IMR-90 (cell line): ENCODE measurements at regions not wholly inside any gene's neighbourhood (a gene's known extent, or its start where the extent isn't known, plus 50 kb on each side); places are given as distances from the start of the nearest gene placed in this dataset.

Source experiments
- ATAC-seq: fragments of 200-7000 bp; cut with Tn5 transposase; 2 replicates; pipeline ENCODE4 v1.9.1; 2020; ENCODE audit warnings: low read depth, mild to moderate bottlenecking, moderate library complexity
- BruUV-seq: library from RNA; stranded (reverse); fragments of 400-500 nt; replicated peaks from 2 replicates; lab custom pipeline; 2021; lab: Mats Ljungman, UMichigan
- CTCF ChIA-PET: fragments of 300-600 bp; formaldehyde crosslinking; extraction: SDS; loops from one replicate; lab custom pipeline; 2021; ENCODE audit warnings: antibody characterized with exemption; lab: Yijun Ruan, JAX
- POLR2A ChIA-PET: fragments of 300-600 bp; sonication (Branson Sonifier 250); formaldehyde crosslinking; loops from one replicate; lab custom pipeline; 2022; ENCODE audit warnings: antibody characterized with exemption; ENCODE audit not compliant: unreplicated experiment; lab: Charles Lee
- DNase-seq: peaks from one replicate; pipeline ENCODE4 v3.0.0; 2013
- H2AFZ ChIP-seq: replicated peaks from 2 replicates; pipeline ENCODE3; 2013; ENCODE audit warnings: low read length, mild to moderate bottlenecking; ENCODE audit not compliant: poor library complexity
- H2AK5ac ChIP-seq: 2 replicates; pipeline ENCODE4 v1.6.1; 2013; ENCODE audit warnings: low read depth, low read length, inconsistent platforms
- H2AK9ac ChIP-seq: replicated peaks from 2 replicates; pipeline ENCODE3; 2013; ENCODE audit warnings: mild to moderate bottlenecking, low read depth, low read length, moderate library complexity; ENCODE audit not compliant: poor library complexity
- H2BK120ac ChIP-seq: 2 replicates; pipeline ENCODE4 v1.6.1; 2013; ENCODE audit warnings: low read depth, low read length, inconsistent platforms
- H2BK15ac ChIP-seq: 3 replicates; pipeline ENCODE4 v1.6.1; 2013; ENCODE audit warnings: low read depth, low read length, inconsistent platforms
- H2BK20ac ChIP-seq: 2 replicates; pipeline ENCODE4 v1.6.1; 2013; ENCODE audit warnings: low read depth, mild to moderate bottlenecking, inconsistent platforms, low read length, moderate library complexity
- H2BK5ac ChIP-seq: 2 replicates; pipeline ENCODE4 v1.6.1; 2013; ENCODE audit warnings: mild to moderate bottlenecking, low read depth, low read length, inconsistent platforms; ENCODE audit not compliant: poor library complexity, severe bottlenecking
- H3K14ac ChIP-seq: replicated peaks from 2 replicates; pipeline ENCODE4 v1.6.1; 2013; ENCODE audit warnings: low read depth, low read length, inconsistent platforms
- H3K18ac ChIP-seq: 2 replicates; pipeline ENCODE4 v1.6.1; 2013; ENCODE audit warnings: low read depth, low read length, control low read depth
- H3K23ac ChIP-seq: 2 replicates; pipeline ENCODE4 v1.6.1; 2013; ENCODE audit warnings: low read depth, low read length, inconsistent platforms
- H3K27ac ChIP-seq: 2 replicates; pipeline ENCODE4 v1.5.1; 2013; ENCODE audit warnings: mild to moderate bottlenecking, control low read depth, low read length; ENCODE audit not compliant: insufficient read depth
- H3K27me3 ChIP-seq: 2 replicates; pipeline ENCODE4 v1.6.1; 2013; ENCODE audit warnings: low read length; ENCODE audit not compliant: control insufficient read depth, insufficient read depth
- H3K36me3 ChIP-seq: 2 replicates; pipeline ENCODE4 v1.6.1; 2013; ENCODE audit warnings: low read length, mixed read lengths; ENCODE audit not compliant: control insufficient read depth, insufficient read depth
- H3K4ac ChIP-seq: 2 replicates; pipeline ENCODE4 v1.6.1; 2013; ENCODE audit warnings: low read depth, low read length, inconsistent platforms
- H3K4me1 ChIP-seq: 2 replicates; pipeline ENCODE4 v1.6.1; 2013; ENCODE audit warnings: low read length, mixed read lengths; ENCODE audit not compliant: control insufficient read depth, insufficient read depth
- H3K4me2 ChIP-seq: 2 replicates; pipeline ENCODE4 v1.6.1; 2013; ENCODE audit warnings: low read depth, mild to moderate bottlenecking, control low read depth, low read length, moderate library complexity
- H3K4me3 ChIP-seq: 2 replicates; pipeline ENCODE4 v1.5.1; 2013; ENCODE audit warnings: low read depth, mild to moderate bottlenecking, control low read depth, low read length, moderate library complexity; ENCODE audit not compliant: insufficient read depth
- H3K56ac ChIP-seq: 2 replicates; pipeline ENCODE4 v1.6.1; 2013; ENCODE audit warnings: low read length, inconsistent platforms; ENCODE audit not compliant: insufficient read depth; ENCODE audit errors: extremely low read depth
- H3K79me1 ChIP-seq, 2 experiments: 2 replicates each; pipeline ENCODE4 v1.6.1; 2013; ENCODE audit warnings: low read length in 2 of 2, inconsistent platforms in 1 of 2, low read depth in 1 of 2
- H3K9ac ChIP-seq: 2 replicates; pipeline ENCODE4 v1.6.1; 2013; ENCODE audit warnings: low read depth, low read length, control low read depth
- H3K9me1 ChIP-seq: 2 replicates; pipeline ENCODE4 v1.6.1; 2013; ENCODE audit warnings: low read length, inconsistent platforms; ENCODE audit not compliant: insufficient read depth
- H3K9me3 ChIP-seq: 2 replicates; pipeline ENCODE4 v1.6.1; 2013; ENCODE audit warnings: low read length; ENCODE audit not compliant: control insufficient read depth, insufficient read depth
- H4K20me1 ChIP-seq: 2 replicates; pipeline ENCODE4 v1.6.1; 2013; ENCODE audit warnings: low read length, inconsistent platforms; ENCODE audit not compliant: insufficient read depth
- H4K5ac ChIP-seq: 2 replicates; pipeline ENCODE4 v1.6.1; 2013; ENCODE audit warnings: mild to moderate bottlenecking, low read depth, low read length, control low read depth
- H4K8ac ChIP-seq, 2 experiments: 2 replicates each; pipeline ENCODE4 v1.6.1; 2013; ENCODE audit warnings: low read depth in 2 of 2, low read length in 2 of 2, control low read depth in 1 of 2, inconsistent platforms in 1 of 2
- H4K91ac ChIP-seq: 2 replicates; pipeline ENCODE4 v1.6.1; 2013; ENCODE audit warnings: low read depth, low read length, inconsistent platforms; ENCODE audit not compliant: insufficient read depth
- BHLHE40 ChIP-seq: fragments of 150-350 bp; IDR thresholded peaks from 2 replicates; pipeline ENCODE4 v1.6.1; 2016; ENCODE audit warnings: mild to moderate bottlenecking, low read depth, low read length
- CEBPB ChIP-seq: IDR thresholded peaks from 2 replicates; pipeline ENCODE4 v1.6.1; 2012; ENCODE audit warnings: low read depth, low read length, improper control_type of control experiment
- CHD1 ChIP-seq: IDR thresholded peaks from 2 replicates; pipeline ENCODE4 v1.6.1; 2012; ENCODE audit warnings: low read depth, low read length, improper control_type of control experiment
- FOS ChIP-seq: fragments of 150-350 bp; IDR thresholded peaks from 2 replicates; pipeline ENCODE4 v1.6.1; 2016; ENCODE audit warnings: low read depth, low read length
- MAFK ChIP-seq: IDR thresholded peaks from 2 replicates; pipeline ENCODE4 v1.6.1; 2012; ENCODE audit warnings: low read depth, low read length, improper control_type of control experiment
- MAZ ChIP-seq: IDR thresholded peaks from 2 replicates; pipeline ENCODE4 v1.6.1; 2012; ENCODE audit warnings: low read depth, mild to moderate bottlenecking, low read length, improper control_type of control experiment, moderate library complexity, borderline replicate concordance
- MXI1 ChIP-seq: IDR thresholded peaks from 2 replicates; pipeline ENCODE4 v1.6.1; 2012; ENCODE audit warnings: low read depth, mild to moderate bottlenecking, low read length, moderate library complexity, borderline replicate concordance
- NFE2L2 ChIP-seq: fragments of 150-350 bp; IDR thresholded peaks from 2 replicates; pipeline ENCODE4 v1.6.1; 2016; ENCODE audit warnings: low read depth, mild to moderate bottlenecking, low read length
- POLR2A ChIP-seq: IDR thresholded peaks from 2 replicates; pipeline ENCODE4 v1.6.1; 2012; ENCODE audit warnings: mild to moderate bottlenecking, low read depth, low read length
- RAD21 ChIP-seq: IDR thresholded peaks from 2 replicates; pipeline ENCODE4 v1.6.1; 2012; ENCODE audit warnings: low read length, improper control_type of control experiment
- RCOR1 ChIP-seq: IDR thresholded peaks from 2 replicates; pipeline ENCODE4 v1.6.1; 2012; ENCODE audit warnings: mild to moderate bottlenecking, low read length, improper control_type of control experiment; ENCODE audit not compliant: insufficient replicate concordance
- RFX5 ChIP-seq: IDR thresholded peaks from 2 replicates; pipeline ENCODE4 v1.8.0; 2012; ENCODE audit warnings: low read depth, mild to moderate bottlenecking, low read length, moderate library complexity
- SMC3 ChIP-seq: fragments of 150-350 bp; IDR thresholded peaks from 2 replicates; pipeline ENCODE4 v1.6.1; 2016; ENCODE audit warnings: low read depth, mild to moderate bottlenecking, antibody characterized with exemption, low read length, moderate library complexity
- WGBS, 2 experiments: methylation state at CpG; one replicate each; pipeline versions ENCODE4 v1.1.5 to v1.1.7; 2013; ENCODE audit warnings: missing lambda C conversion rate in 2 of 2; ENCODE audit not compliant: insufficient read length in 1 of 2; ENCODE audit errors: extremely low coverage in 2 of 2; 5-methylcytosine and 5-hydroxymethylcytosine counted together
- dilution Hi-C: fragments of 300-500 bp; cut with HindIII; formaldehyde crosslinking; loops from one replicate; pipeline ENCODE4 v1.14.3; 2018; ENCODE audit warnings: low sequenced_read_pairs; ENCODE audit not compliant: unreplicated experiment
- in situ Hi-C: fragments of 300-500 bp; cut with MboI; formaldehyde crosslinking; loops from 3 replicates; pipeline ENCODE4 v1.14.3; 2019; ENCODE audit warnings: low sequenced_read_pairs, inconsistent platforms, mixed read lengths
- intact Hi-C: fragments of 100-400 bp; cut with micrococcal nuclease; formaldehyde crosslinking; loops from 2 replicates; pipeline ENCODE4 v1.10.0; 2022
- TF ChIP-seq, protein P1 (sequence below): fragments of 150-350 bp; IDR thresholded peaks from 2 replicates; pipeline ENCODE4 v1.6.1; 2016; ENCODE audit warnings: low read depth, mild to moderate bottlenecking, low read length, moderate library complexity, borderline replicate concordance
- TF ChIP-seq, protein P2 (sequence below): conservative IDR thresholded peaks from 2 replicates; pipeline ENCODE4 v1.5.1; 2012; ENCODE audit warnings: mild to moderate bottlenecking, low read depth, low read length, improper control_type of control experiment

DNA sequence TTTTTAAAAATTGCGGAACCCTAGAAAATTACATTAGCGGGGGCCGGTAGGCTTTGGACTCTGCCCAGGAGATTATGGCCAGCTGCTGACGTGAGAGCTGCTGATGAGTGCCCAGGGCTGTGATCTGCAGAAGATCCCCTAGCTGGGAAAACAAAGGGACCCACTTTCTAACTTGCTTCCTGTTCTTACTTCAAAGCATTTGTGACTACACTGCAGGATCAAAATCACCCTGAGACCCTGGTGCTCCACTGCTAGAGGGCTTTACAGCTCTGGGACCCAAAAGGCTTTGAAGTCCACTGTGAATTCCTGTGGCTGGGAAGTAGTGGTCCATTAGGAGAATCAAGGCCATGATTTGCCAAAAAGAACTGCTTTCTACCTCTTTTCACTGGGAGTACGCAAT is 499.4 kb upstream of the AKR1E2 start:
- 86% methylated on average over 3 of the region's 5 CpGs; no CpG with 5 or more reads in 1 of the 2 experiments for WGBS, 2 experiments
- Histone ChIP-seq H3K4me3 (no peak overlapping the region), H2BK20ac (no peak overlapping the region), H3K23ac (no peak overlapping the region), H3K9ac (no peak overlapping the region), H3K18ac (no peak overlapping the region), H3K4me1 (no peaks in the 10 kb centered on the region), H3K56ac (no peak overlapping the region), H2AK5ac (peak overlapping the region; percentile 26; the same call in 1 of the 2 replicates), H4K5ac (no peak overlapping the region), H2AK9ac (no peak overlapping the region), H4K91ac (no peak overlapping the region), H4K8ac (no peak overlapping the region), H2AFZ (no peak overlapping the region), H3K9me3 (no peaks in the 10 kb centered on the region), H3K4ac (no peak overlapping the region), H2BK120ac (no peak overlapping the region), H3K9me1 (no peaks in the 10 kb centered on the region), H2BK5ac (no peak overlapping the region), H3K14ac (no peak overlapping the region), H4K20me1 (no peaks in the 10 kb centered on the region), H3K27ac (no peak overlapping the region), H2BK15ac (no peak overlapping the region), H3K36me3 (no peaks in the 10 kb centered on the region), H3K79me1 (no peaks in the 10 kb centered on the region), H3K27me3 (no peaks in the 10 kb centered on the region), H3K4me2 (no peak overlapping the region)
- ChIA-PET CTCF (no interaction called here), POLR2A (no interaction called here)
- dilution Hi-C loops (no loop called here), intact Hi-C loops (no loop called here), in situ Hi-C loops (no loop called here)
- ATAC-seq, result no peak
- no peak for DNase-seq
- no TSS peak for BruUV-seq
- TF ChIP-seq FOS (no peak), CHD1 (no peak), RFX5 (no peak), BHLHE40 (no peak), MAFK (no peak), MAZ (no peak), POLR2A (no peak), MXI1 (no peak), NFE2L2 (no peak), RAD21 (no peak), RCOR1 (no peak), SMC3 (no peak), CEBPB (no peak)
- TF ChIP-seq, protein P1, sequence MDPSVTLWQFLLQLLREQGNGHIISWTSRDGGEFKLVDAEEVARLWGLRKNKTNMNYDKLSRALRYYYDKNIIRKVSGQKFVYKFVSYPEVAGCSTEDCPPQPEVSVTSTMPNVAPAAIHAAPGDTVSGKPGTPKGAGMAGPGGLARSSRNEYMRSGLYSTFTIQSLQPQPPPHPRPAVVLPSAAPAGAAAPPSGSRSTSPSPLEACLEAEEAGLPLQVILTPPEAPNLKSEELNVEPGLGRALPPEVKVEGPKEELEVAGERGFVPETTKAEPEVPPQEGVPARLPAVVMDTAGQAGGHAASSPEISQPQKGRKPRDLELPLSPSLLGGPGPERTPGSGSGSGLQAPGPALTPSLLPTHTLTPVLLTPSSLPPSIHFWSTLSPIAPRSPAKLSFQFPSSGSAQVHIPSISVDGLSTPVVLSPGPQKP, result no peak
- TF ChIP-seq, protein P2, sequence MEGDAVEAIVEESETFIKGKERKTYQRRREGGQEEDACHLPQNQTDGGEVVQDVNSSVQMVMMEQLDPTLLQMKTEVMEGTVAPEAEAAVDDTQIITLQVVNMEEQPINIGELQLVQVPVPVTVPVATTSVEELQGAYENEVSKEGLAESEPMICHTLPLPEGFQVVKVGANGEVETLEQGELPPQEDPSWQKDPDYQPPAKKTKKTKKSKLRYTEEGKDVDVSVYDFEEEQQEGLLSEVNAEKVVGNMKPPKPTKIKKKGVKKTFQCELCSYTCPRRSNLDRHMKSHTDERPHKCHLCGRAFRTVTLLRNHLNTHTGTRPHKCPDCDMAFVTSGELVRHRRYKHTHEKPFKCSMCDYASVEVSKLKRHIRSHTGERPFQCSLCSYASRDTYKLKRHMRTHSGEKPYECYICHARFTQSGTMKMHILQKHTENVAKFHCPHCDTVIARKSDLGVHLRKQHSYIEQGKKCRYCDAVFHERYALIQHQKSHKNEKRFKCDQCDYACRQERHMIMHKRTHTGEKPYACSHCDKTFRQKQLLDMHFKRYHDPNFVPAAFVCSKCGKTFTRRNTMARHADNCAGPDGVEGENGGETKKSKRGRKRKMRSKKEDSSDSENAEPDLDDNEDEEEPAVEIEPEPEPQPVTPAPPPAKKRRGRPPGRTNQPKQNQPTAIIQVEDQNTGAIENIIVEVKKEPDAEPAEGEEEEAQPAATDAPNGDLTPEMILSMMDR, result no peak
